ENCODE measurements at regions not wholly inside any gene's neighbourhood (a gene's known extent, or its start where the extent isn't known, plus 50 kb on each side); places are given as distances from the start of the nearest gene placed in this dataset.

GRCh38 chr2:128623776-128624761 lies 305.4 kb upstream of the HS6ST1 start:
- no peak for DNase-seq

GRCh38 chr2:128624956-128625355 lies 306.3 kb upstream of the HS6ST1 start:
- no peak for DNase-seq

GRCh38 chr2:128625421-128625820 lies 306.8 kb upstream of the HS6ST1 start:
- no peak for DNase-seq

- no peak for DNase-seq
Observed at GRCh38 chr2:128625963-128626759, 307.5 kb upstream of the HS6ST1 start.

GRCh38 chr2:128626760-128627511 lies 308.3 kb upstream of the HS6ST1 start:
- DNase-seq, result no peak

GRCh38 chr2:128628206-128628605 lies 309.5 kb upstream of the HS6ST1 start:
- DNase-seq, result no peak

- no peak for DNase-seq
Observed at GRCh38 chr2:128628996-128629395, 310.3 kb upstream of the HS6ST1 start.

GRCh38 chr2:128630974-128631697 lies 312.5 kb upstream of the HS6ST1 start:
- no peak for DNase-seq

- no peak for DNase-seq
Observed at GRCh38 chr2:128631698-128632500, 313.2 kb upstream of the HS6ST1 start.

GRCh38 chr2:128632501-128632800 lies 313.8 kb upstream of the HS6ST1 start:
- no peak for DNase-seq

- no peak for DNase-seq
Observed at GRCh38 chr2:128633501-128633900, 314.8 kb upstream of the HS6ST1 start.

- no peak for DNase-seq
Observed at GRCh38 chr2:128635361-128635900, 316.8 kb upstream of the HS6ST1 start.

GRCh38 chr2:128636802-128637147 lies 318.1 kb upstream of the HS6ST1 start:
- DNase-seq, result no peak

- no peak for DNase-seq
Observed at GRCh38 chr2:128637481-128638155, 318.9 kb upstream of the HS6ST1 start.

GRCh38 chr2:128638341-128639119 lies 319.9 kb upstream of the HS6ST1 start:
- DNase-seq, result no peak

- no peak for DNase-seq
Observed at GRCh38 chr2:128639120-128639477, 320.4 kb upstream of the HS6ST1 start.

- no peak for DNase-seq
Observed at GRCh38 chr2:128639693-128640092, 321.0 kb upstream of the HS6ST1 start.

- no peak for DNase-seq
Observed at GRCh38 chr2:128640166-128640844, 321.6 kb upstream of the HS6ST1 start.

- DNase-seq, result no peak
Observed at GRCh38 chr2:128640845-128641360, 322.2 kb upstream of the HS6ST1 start.
